Hindlimb muscle (tissue), 1 donor: ENCODE measurements at regions not wholly inside any gene's neighbourhood (a gene's known extent, or its start where the extent isn't known, plus 50 kb on each side); places are given as distances from the start of the nearest gene placed in this dataset.
A peak's percentile ranks its signal among the peaks of the same experiment; 100 is the strongest.

ENCODE experiments used
- DNase-seq: peaks from one replicate; pipeline ENCODE4 v3.0.0-alpha.2; 2013

DNA sequence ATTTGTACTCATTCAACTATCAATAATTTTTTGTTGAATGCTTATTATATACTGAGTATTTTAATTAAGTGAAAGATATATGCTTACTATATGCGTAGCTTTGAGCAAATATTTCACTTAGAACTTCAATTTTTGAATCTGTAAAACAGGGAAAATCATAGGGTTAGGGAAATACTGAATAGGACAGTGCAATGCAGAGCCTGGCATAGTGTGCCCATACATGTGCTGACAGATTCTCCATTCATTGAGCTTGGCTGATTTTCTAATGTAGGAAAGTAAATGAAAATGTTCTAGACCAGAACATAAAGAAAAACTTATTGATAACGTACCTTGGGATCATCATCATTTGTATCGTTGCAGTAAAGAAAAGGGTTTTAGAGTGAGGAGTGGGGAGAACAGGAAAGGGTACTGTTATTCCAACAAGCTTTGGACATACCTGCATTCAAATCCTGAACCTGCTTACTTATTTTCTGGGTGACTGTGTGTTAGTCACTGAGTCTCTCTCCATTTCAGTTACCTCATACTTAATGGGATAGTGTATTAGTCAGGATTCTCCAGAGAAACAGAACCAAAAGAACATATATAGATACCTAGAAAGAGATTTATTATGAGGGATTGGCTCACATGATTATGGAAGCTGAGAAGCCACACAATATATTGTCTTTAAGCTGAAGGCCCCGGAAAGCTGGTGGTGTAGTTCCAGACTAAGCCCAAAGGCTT, 436.4 kb downstream of the ADAMTS20 start:
- no peak for DNase-seq

DNA sequence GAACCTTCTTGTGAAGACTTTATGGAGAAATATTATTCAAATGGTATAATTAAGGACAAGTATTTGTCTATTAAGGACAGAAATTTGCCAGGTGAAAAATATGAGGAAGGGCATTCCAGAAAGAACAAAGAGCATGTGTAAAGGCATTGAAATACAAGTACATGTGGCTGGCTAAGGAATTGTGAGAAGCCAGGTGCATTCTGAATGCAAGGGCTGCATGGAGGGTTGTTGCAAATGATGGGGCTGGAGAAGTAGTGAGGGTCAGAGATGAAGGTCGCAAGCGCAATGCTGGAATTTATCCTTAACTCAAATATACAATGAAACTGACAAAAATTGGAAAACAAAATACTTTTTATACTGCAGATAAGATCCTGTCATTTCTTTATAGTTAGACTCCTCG, 437.7 kb downstream of the ADAMTS20 start:
- DNase-seq, result no peak

DNA sequence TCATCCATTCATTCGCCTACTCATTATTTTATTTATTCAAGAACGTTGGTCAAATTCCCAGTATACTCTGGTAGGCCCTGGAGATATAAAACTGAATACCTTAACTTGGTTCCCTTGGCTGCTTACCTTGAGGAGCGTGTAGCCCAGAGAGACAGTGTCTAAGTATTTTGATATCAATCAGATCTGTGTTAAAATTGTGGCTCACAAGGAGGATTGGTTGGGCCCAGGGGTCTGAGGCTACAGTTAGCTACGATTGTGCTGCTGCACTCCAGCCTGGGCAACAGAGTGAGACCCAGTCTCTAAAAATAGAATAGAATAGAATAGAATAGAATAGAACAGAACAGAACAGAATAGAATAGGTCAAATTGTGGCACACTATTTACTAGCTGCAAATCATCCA, 438.4 kb downstream of the ADAMTS20 start:
- DNase-seq, result no peak

GRCh38 chr12:43113135-43113534, 438.9 kb downstream of the ADAMTS20 start:
- DNase-seq, result peak; percentile 80

GRCh38 chr12:43112101-43112920, 439.7 kb downstream of the ADAMTS20 start:
- peak; percentile 54 for DNase-seq

- DNase-seq, result no peak
These were observed 440.4 kb downstream of the ADAMTS20 start for GRCh38 chr12:43111608-43112007.

DNA sequence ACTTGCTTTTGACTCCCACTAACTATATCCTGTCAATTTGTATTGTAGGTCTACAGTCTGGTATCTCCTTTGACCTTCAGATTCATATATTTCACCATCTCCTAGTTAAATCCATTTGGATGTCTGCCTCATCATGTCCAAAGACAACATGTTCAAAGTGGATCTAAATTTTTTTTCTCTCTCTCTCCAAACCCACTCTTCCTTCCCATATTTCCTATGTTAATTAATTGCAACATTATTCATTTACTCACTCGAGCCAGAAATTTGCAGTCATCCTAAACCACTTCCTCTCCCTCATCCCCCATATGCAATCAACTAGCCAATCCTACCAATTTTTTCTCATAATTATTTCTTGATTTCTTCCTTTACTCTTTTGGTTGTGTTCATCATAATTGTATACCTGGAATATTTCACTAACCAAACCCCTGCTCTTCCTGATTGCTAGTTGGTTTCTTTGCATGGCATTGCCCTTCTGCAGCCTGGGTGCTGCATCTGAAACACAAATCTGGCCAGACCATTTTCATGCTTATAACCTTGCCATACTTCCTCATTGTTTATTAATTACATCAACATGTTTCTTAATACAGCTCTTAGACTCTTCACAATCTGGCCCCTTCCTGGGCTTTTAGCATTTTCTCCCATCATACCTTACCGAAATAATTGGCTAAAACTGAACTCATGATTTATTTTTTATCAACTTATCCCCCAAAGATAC, 442.2 kb downstream of the ADAMTS20 start:
- no peak for DNase-seq

- peak; percentile 62 for DNase-seq
These were observed 443.3 kb downstream of the ADAMTS20 start for GRCh38 chr12:43108656-43109055.

GRCh38 chr12:43107026-43107775, 444.8 kb downstream of the ADAMTS20 start:
- peak; percentile 25 for DNase-seq

DNA sequence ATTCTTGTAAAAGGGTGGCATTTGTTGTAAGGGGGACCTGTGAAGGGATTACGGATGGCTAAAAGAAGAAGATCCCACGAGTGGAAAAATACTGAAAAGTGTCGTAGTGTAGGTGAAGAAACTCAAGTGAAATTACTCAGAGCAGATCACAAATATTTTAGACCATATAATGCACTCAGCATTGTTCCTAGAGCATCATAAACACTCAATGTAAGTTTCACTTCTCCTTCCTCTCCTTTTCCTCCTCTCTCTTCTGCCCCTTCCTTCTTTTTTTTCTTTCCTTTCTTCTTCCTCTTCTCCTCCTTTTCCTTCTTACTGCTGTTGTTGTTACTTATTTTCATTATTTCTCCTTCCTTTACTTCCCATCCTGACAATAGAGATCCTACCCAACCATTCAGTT, 445.6 kb downstream of the ADAMTS20 start:
- no peak for DNase-seq

DNA sequence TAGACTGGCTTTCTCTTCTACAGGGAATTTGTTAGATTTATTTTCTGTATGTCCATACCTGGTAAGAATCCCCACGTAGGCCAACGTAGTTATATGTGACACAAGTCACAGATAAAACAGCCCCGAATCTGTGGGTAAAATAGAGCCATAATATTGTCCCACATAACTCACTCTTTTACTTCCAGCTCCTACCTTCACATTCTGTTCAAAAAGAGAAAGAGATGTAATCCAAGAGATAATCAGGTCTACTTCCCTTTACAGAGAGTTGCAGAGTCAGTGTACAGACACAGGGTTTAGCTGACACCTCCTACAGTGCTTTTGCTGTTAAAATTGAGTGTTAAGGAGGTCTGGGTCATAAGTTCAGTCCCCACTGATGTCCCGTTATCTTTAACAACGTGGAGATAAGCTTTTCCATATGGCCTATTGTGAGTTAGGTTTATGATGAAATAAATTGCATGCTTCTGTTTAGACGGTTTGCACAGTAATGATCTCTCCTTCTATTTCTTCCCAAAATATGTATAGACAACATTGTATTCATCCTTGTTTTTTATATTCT, 446.5 kb downstream of the ADAMTS20 start:
- no peak for DNase-seq

DNA sequence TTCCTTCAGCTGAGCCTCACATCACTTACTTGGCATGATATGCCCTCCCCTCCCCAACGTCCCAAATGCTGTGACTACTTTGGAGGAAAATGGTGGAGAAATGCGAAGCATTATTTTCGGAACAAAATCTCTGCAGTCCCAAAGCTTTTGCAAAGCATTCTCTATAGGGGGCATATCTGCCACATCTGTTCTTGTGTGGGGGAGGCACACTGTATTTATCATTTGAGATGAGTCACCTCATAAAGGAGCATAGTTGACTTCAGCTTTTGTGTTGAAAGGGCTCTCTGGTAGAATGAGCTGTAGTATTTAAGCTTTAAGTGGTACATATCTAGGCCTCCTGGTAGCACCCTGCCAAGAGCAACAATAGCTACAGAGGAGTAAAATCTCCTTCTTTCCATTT, 447.5 kb downstream of the ADAMTS20 start:
- DNase-seq, result no peak

GRCh38 chr12:43103866-43104265, 448.1 kb downstream of the ADAMTS20 start:
- no peak for DNase-seq

DNA sequence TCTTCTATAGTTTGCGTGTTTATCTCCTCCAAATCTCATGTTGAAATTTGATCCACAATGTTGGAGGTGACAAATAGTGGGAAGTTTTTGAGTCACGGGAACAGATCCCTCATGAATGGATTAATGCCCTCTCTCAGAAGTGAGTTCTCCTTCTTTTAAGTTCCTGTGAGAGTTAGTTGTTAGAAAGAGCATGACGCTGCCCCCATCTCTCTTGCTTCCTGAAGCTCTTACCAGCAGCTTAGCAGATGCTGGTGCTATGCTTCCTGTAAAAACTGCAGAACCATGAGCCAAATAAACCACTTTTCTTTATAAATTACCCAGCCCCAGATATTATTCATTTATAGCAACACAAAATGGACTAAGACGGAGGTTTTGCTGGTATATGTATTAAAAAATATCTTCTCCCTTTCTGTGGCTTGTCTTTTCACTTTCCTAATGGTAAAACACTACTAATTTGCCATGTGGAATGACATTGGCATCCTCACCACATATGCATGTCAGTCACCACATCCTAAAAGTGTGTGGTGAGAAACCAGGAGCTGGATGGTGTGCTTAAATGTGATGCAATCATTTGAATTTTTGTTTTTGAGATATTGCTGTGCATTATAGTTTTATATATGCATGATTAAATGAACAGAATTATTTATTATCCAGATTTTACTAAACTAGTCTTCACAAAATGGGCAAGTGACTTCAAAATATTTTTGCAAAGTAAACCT, 449.3 kb downstream of the ADAMTS20 start:
- no peak for DNase-seq

GRCh38 chr12:43100231-43100630, 451.8 kb downstream of the ADAMTS20 start:
- no peak for DNase-seq

- no peak for DNase-seq
These were observed 452.3 kb downstream of the ADAMTS20 start for GRCh38 chr12:43099691-43100163.

DNA sequence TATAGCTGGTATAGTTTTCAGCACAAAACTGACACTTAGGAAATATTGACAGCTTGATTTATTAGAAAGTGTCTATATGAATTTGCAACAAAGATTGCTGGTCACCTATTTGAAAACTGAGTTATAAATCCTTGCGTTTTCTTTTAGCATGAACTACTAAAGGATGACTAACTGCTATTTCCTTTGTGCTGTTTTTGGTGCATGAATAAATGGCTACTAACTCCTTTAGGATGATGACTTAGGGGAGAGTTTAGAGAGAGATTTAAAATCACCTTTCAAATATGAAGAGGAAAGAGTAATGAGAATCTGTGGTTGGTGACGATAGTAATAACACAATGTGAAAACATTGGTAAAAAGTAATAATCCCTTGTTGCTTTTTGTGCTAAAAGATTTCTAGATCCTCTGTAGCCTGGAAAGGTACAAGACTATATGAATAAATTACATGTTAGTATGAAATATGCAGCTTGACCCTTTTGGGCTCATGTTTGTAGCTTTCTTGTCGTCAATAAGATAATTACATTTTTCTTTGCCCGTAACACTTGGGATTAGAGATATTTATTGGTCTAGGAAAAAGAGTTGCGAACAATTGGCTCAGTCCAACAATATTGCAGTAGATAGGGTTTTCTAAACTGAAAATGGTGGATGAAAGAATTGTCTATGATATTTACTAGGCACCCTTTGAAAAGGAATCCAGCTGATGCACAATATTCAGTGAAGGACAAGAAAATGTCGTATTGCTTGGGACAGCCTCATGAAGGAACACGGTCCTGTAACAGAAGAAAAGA, 453.0 kb downstream of the ADAMTS20 start:
- DNase-seq, result no peak

DNA sequence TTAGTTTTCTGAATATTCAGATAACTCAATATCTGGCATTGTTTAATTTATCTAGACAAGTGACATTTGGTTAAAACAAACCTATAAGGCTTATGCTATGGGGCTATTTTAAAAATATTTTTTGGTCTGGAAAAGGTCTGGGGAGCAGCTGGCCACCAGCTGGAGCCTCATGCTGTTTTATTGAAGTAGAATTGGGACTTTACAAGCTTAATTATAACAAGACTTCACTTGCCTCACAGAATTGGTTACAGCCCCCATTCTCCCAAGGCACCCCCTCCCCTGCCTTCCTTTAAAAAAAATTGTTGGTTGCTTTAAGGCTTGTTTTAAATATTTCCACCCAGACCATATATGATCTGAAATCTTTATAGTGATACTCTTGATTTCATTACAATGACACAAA, 453.9 kb downstream of the ADAMTS20 start:
- no peak for DNase-seq

DNA sequence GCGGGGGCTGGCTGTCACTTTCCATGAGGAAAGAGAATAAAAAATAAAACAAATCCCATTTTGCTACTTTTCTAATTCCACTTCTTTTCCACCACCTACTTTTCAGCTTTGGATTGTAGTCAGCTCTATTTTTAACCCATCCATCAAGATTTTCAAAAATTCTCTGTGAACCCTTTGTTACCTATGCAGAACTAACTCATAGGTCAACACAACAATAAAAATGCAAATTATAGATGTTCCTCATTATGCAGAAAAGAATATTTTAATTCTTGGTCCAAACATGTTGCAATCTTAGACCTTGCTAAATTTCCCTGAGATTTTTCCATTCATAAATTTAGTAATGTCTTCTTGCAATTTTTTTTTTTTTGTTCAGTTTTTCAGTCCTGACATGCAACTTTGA, 454.5 kb downstream of the ADAMTS20 start:
- no peak for DNase-seq

GRCh38 chr12:43095669-43096280, 456.2 kb downstream of the ADAMTS20 start:
- DNase-seq, result peak; percentile 38
